Tongue (tissue), 1 donor: ENCODE measurements at regions not wholly inside any gene's neighbourhood (a gene's known extent, or its start where the extent isn't known, plus 50 kb on each side); places are given as distances from the start of the nearest gene placed in this dataset.
"Not testable (repeated sequence)": the region's sequence is repeated elsewhere in the genome, so short reads cannot be mapped to it uniquely, and the experiment has no call there.

Source experiments
- DNase-seq: peaks from one replicate; pipeline ENCODE4 v3.0.0-alpha.2; 2015

- DNase-seq: not testable (repeated sequence)
Measured at GRCh38 chr9:39567396-39567795, 211.9 kb downstream of the SPATA31A1 start.

GRCh38 chr9:39568900-39569299, 213.4 kb downstream of the SPATA31A1 start:
- not testable (repeated sequence) for DNase-seq

GRCh38 chr9:39573024-39574022, 217.9 kb downstream of the SPATA31A1 start:
- not testable (repeated sequence) for DNase-seq

- not testable (repeated sequence) for DNase-seq
Measured at GRCh38 chr9:39579000-39579399, 223.5 kb downstream of the SPATA31A1 start.

- not testable (repeated sequence) for DNase-seq
Measured at GRCh38 chr9:39581296-39581695, 225.8 kb downstream of the SPATA31A1 start.

- DNase-seq: not testable (repeated sequence)
Measured at GRCh38 chr9:39582677-39583412, 227.4 kb downstream of the SPATA31A1 start.

GRCh38 chr9:39583413-39583747, 227.9 kb downstream of the SPATA31A1 start:
- DNase-seq: not testable (repeated sequence)

GRCh38 chr9:39585233-39585632, 229.8 kb downstream of the SPATA31A1 start:
- not testable (repeated sequence) for DNase-seq

- no peak for DNase-seq
Measured at GRCh38 chr9:39587844-39588499, 232.5 kb downstream of the SPATA31A1 start.

- DNase-seq: peak; percentile 6
Measured at GRCh38 chr9:39588500-39589137, 233.2 kb downstream of the SPATA31A1 start.

- DNase-seq: not testable (repeated sequence)
Measured at GRCh38 chr9:39604089-39604488, 248.6 kb downstream of the SPATA31A1 start.

GRCh38 chr9:39611449-39612231, 256.2 kb downstream of the SPATA31A1 start:
- DNase-seq: not testable (repeated sequence)

GRCh38 chr9:39616480-39616879, 261.0 kb downstream of the SPATA31A1 start:
- DNase-seq: not testable (repeated sequence)

GRCh38 chr9:39624048-39624447, 268.6 kb downstream of the SPATA31A1 start:
- not testable (repeated sequence) for DNase-seq

GRCh38 chr9:39632071-39632470, 276.6 kb downstream of the SPATA31A1 start:
- DNase-seq: not testable (repeated sequence)

GRCh38 chr9:39649029-39649428, 293.6 kb downstream of the SPATA31A1 start:
- DNase-seq: not testable (repeated sequence)

- DNase-seq: not testable (repeated sequence)
Measured at GRCh38 chr9:39656960-39657603, 301.6 kb downstream of the SPATA31A1 start.

GRCh38 chr9:39663020-39663419, 307.6 kb downstream of the SPATA31A1 start:
- DNase-seq: not testable (repeated sequence)

- DNase-seq: not testable (repeated sequence)
Measured at GRCh38 chr9:39663713-39664112, 308.2 kb downstream of the SPATA31A1 start.

- not testable (repeated sequence) for DNase-seq
Measured at GRCh38 chr9:39665020-39665419, 309.6 kb downstream of the SPATA31A1 start.
